Activated CD8-positive, alpha-beta T cell treated with anti-CD3 and anti-CD28 coated beads, Interleukin-2, amount 10 ng/mL, durations not matched to agents 7 days and 5 days (primary cell): ENCODE measurements at regions not wholly inside any gene's neighbourhood (a gene's known extent, or its start where the extent isn't known, plus 50 kb on each side); places are given as distances from the start of the nearest gene placed in this dataset.
"Not testable (repeated sequence)": the region's sequence is repeated elsewhere in the genome, so short reads cannot be mapped to it uniquely, and the experiment has no call there.

ENCODE experiments used
- ATAC-seq: fragments of 150-1000 bp; cut with Tn5 transposase; one replicate; pipeline ENCODE4 v1.10.0; 2021; ENCODE audit warnings: moderate library complexity
- CTCF ChIA-PET: fragments of 350-600 bp; sonication (Branson Sonifier 250); formaldehyde crosslinking; loops from one replicate; lab custom pipeline; 2021; ENCODE audit warnings: antibody characterized with exemption; lab: Charles Lee
- POLR2A ChIA-PET: fragments of 350-600 bp; sonication (Branson Sonifier 250); formaldehyde crosslinking; loops from one replicate; lab custom pipeline; 2021; ENCODE audit warnings: antibody characterized with exemption; lab: Charles Lee
- DNase-seq: peaks from one replicate; pipeline ENCODE4 v3.0.0-alpha.2; 2020
- H3K27ac Mint-ChIP-seq: one replicate; pipeline ENCODE4 v1.8.0; 2021; ENCODE audit warnings: mild to moderate bottlenecking, mixed read lengths
- H3K27me3 Mint-ChIP-seq: one replicate; pipeline ENCODE4 v1.8.0; 2021; ENCODE audit warnings: low read depth, mixed read lengths
- H3K36me3 Mint-ChIP-seq: one replicate; pipeline ENCODE4 v1.8.0; 2021; ENCODE audit warnings: low read depth, mixed read lengths
- H3K4me1 Mint-ChIP-seq: one replicate; pipeline ENCODE4 v1.8.0; 2021; ENCODE audit warnings: low read depth, mixed read lengths
- H3K4me3 Mint-ChIP-seq: one replicate; pipeline ENCODE4 v1.8.0; 2021; ENCODE audit warnings: mild to moderate bottlenecking, mixed read lengths
- H3K9me3 Mint-ChIP-seq: one replicate; pipeline ENCODE4 v1.8.0; 2022; ENCODE audit warnings: mixed read lengths; ENCODE audit not compliant: insufficient read depth

DNA sequence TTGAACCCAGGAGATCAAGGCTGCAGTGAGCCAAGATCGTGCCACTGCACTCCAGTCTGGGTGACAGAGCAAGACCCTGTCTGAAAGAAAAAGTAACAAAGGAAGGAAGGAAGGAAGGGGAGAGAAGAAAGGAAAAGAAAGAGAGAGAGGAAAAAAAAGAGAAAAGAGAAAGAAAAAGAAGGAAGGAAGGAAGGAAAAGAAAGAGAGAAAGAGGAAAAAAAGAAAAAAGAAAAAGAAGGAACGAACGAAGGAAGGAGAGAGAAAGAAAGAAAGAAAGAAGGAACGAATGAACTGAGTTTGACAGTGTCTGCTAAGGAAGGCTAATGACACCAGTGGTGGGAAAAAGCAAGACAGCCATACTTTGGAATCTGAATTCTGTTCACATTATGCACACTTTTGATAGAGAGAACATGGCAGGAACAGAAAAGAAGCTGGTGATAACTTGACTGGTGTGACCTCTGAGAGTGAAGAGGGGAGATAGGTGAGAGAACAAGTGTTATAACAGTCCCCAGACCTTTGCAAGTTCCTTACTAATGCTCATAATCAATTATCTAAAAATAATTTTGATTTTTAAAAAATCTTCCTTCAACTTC, 93.3 kb upstream of the MYLIP start:
- Mint-ChIP-seq H3K27me3 (peaks cover 3% of the 10 kb centered on the region), H3K9me3 (no peaks in the 10 kb centered on the region), H3K36me3 (no peaks in the 10 kb centered on the region), H3K4me1 (no peaks in the 10 kb centered on the region), H3K27ac (no peak overlapping the region), H3K4me3 (no peak overlapping the region)
- ChIA-PET POLR2A (no interaction called here), CTCF (no interaction called here)
- DNase-seq (no peak), ATAC-seq (no peak)

DNA sequence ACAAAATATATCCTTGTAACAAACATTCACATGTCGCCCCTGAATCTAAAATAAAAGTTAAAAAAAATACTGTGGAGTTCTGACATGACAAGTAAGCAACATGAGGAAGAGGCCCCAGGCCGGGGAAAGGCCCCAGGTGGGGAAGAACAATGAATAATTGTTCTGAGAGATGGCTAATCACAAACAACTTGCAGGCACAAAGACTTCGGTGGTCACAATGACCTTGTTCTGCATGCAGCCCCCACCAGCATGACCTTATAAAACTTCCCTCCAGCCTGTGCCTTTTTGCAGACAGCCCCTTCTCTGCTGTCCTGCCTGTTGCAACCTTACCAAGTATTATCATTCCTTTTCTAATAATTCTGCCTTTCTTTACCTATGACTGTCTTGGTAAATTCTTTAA, 95.7 kb upstream of the MYLIP start:
- Mint-ChIP-seq H3K27me3 (peaks cover 3% of the 10 kb centered on the region), H3K9me3 (no peaks in the 10 kb centered on the region), H3K4me1 (no peaks in the 10 kb centered on the region), H3K4me3 (no peak overlapping the region), H3K27ac (no peak overlapping the region), H3K36me3 (no peaks in the 10 kb centered on the region)
- CTCF ChIA-PET = no interaction called here
- DNase-seq = no peak
- no peak for ATAC-seq
- POLR2A ChIA-PET = no interaction called here

DNA sequence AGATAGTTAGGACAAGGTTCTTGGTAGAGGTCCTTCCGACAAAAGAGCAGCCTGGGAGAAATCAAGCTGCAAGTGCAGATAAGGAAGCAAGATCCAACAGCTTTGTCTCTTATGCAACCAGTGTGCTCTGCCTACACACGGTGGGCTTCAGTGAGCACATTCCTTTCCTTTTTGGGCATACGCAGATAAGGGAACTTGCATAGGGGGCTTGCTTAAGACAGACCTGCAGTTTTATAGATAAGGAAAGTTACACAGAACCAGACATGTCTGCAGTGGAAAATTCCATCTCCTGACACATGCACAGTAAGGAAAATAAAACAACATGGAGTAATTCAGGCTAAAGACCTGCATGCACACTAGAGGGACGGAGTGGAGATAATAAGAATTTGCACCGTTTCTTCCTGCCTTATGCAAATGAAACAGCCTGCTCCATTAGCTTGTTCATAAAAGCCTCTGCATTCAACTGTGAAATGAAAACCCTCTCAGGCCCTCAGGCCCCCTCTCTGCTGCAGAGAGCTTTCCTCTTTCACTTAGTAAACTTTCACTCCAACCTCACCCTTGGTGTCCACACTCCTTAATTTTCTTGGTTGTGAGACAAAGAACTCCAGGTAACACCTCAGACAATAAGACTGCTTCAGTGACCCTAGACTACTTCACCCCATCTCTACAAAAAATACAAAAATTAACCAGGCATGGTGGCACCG, 97.5 kb upstream of the MYLIP start:
- Mint-ChIP-seq H3K27ac (no peak overlapping the region), H3K36me3 (no peaks in the 10 kb centered on the region), H3K9me3 (no peaks in the 10 kb centered on the region), H3K27me3 (peaks cover 3% of the 10 kb centered on the region), H3K4me1 (no peaks in the 10 kb centered on the region), H3K4me3 (no peak overlapping the region)
- no peak for ATAC-seq
- ChIA-PET POLR2A (no interaction called here), CTCF (interaction anchor here (0.7 kb wide), 1 partner anchor 340 kb away, joined by 3 read pairs; no protein-coding TSS in a partner anchor)
- no peak for DNase-seq

DNA sequence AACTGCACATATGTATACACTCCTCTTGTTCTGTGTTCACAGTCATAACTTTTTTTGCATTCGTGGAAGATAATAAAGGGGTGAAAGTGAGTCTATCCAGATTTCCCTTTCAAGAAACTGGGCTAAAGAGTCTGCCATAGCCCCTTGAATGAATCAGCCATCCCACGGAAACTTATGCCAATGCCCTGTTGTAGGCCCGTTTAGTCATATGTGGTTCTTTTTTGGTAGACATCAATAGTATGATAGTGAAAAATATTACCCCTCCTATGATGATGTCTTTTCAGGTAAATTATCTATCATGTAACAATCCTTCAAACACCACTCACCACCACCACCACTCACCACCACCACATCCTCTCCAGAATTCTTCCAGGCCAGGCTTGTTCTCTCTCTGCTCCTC, 99.9 kb upstream of the MYLIP start:
- Mint-ChIP-seq H3K36me3 (no peaks in the 10 kb centered on the region), H3K4me3 (no peak overlapping the region), H3K27me3 (no peaks in the 10 kb centered on the region), H3K27ac (no peak overlapping the region), H3K9me3 (no peaks in the 10 kb centered on the region), H3K4me1 (no peaks in the 10 kb centered on the region)
- no peak for DNase-seq
- CTCF ChIA-PET = no interaction called here
- no peak for ATAC-seq
- POLR2A ChIA-PET = no interaction called here

DNA sequence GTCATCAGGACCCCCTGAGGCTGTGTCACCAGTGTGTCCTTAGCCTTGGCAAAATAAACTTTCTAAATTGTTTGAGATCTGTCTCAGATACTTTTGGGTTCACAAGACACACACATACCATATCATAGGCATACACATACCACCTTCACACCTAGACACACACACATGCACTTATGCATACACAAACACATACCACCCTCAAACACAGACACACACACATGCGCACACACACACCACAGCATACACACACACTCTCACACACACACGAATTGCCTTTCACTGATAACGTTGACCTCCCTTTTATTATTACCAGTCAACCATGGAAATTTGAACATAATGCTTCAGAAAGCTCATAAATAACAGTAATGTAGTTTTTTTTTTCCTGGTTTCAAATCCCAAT, 108.6 kb upstream of the MYLIP start:
- no peaks in the 10 kb centered on the region for H3K4me1 Mint-ChIP-seq
- no peak overlapping the region for H3K4me3 Mint-ChIP-seq
- H3K27ac Mint-ChIP-seq = no peak overlapping the region
- no peaks in the 10 kb centered on the region for H3K9me3 Mint-ChIP-seq
- no peaks in the 10 kb centered on the region for H3K27me3 Mint-ChIP-seq
- DNase-seq = no peak
- POLR2A ChIA-PET = no interaction called here
- CTCF ChIA-PET = no interaction called here
- no peak for ATAC-seq
- no peaks in the 10 kb centered on the region for H3K36me3 Mint-ChIP-seq

DNA sequence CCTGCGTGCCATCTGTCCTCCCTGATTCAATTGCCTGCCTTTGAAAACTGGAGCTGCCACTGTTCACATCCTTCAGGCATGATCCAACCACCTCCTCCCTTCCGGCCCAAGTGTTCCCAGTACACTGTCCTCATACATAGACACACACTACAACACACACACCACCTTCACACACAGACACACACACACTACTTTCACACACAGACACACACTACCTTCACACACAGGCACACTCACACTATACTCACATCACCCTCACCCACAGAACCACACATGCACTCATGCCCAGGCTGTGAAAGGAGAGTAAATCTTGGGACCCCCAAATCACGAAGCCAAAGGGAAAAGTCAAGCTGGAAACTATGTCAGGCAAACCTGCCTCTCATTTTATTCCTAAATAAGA, 109.4 kb upstream of the MYLIP start:
- Mint-ChIP-seq H3K36me3 (no peaks in the 10 kb centered on the region), H3K9me3 (no peaks in the 10 kb centered on the region), H3K4me3 (no peak overlapping the region), H3K27me3 (no peaks in the 10 kb centered on the region), H3K27ac (no peak overlapping the region), H3K4me1 (no peaks in the 10 kb centered on the region)
- no peak for ATAC-seq
- CTCF ChIA-PET = no interaction called here
- DNase-seq = no peak
- POLR2A ChIA-PET = no interaction called here

DNA sequence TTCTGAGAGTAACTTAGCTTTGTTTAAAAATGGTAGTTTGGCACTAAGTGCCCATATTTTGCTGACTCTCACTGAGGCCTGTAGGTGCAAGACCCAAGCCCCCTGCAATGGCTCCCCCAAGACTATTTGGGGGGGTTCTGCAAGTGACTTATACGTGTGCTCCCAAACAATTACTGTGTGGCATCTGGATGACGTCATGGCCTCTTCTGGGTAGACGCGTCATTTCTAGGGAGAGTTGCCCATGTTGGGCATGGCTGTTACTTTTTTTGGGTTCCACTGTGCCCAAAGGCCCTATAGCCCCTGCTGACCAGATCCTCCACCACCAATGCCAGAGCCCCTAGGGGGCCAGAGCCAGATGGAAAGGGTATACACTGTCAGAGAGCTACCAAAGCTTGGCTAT, 110.3 kb upstream of the MYLIP start:
- H3K4me1 Mint-ChIP-seq = no peaks in the 10 kb centered on the region
- no peak overlapping the region for H3K4me3 Mint-ChIP-seq
- no peak overlapping the region for H3K27ac Mint-ChIP-seq
- H3K36me3 Mint-ChIP-seq = no peaks in the 10 kb centered on the region
- no peaks in the 10 kb centered on the region for H3K9me3 Mint-ChIP-seq
- ChIA-PET POLR2A (no interaction called here), CTCF (no interaction called here)
- DNase-seq (no peak), ATAC-seq (no peak)
- no peaks in the 10 kb centered on the region for H3K27me3 Mint-ChIP-seq

DNA sequence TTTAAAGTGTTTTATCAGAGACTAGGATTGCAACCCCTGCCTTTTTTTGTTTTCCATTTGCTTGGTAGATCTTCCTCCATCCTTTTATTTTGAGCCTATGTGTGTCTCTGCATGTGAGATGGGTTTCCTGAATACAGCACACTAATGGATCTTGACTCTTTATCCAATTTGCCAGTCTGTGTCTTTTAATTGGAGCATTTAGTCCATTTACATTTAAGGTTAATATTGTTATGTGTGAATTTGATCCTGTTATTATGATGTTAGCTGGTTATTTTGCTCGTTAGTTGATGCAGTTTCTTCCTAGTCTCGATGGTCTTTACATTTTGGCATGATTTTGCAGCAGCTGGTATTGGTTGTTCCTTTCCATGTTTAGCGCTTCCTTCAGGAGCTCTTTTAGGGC, 114.6 kb upstream of the MYLIP start:
- POLR2A ChIA-PET, DNase-seq, CTCF ChIA-PET, H3K36me3 Mint-ChIP-seq, H3K4me1 Mint-ChIP-seq, H3K9me3 Mint-ChIP-seq, H3K27ac Mint-ChIP-seq, H3K4me3 Mint-ChIP-seq, ATAC-seq, H3K27me3 Mint-ChIP-seq: not testable (repeated sequence)

DNA sequence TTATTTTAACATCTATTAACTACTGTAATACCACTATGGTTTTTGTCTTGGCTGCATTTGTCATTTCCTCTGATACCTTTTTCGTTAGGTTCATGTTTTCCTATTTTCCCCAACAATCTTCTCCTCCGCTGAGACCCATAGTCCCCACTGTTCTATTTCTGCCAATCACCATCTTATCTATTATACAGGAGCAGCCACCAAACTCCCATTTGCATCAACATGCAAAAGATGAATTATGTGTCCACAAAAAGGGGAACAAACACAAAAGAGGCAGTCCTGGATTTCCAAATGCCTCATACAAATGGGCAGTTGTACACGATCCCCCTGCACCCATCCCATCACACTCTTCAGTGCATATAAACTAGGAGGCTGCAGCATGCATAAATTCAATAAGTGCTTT, 121.7 kb upstream of the MYLIP start:
- Mint-ChIP-seq H3K27me3 (peaks cover 15% of the 10 kb centered on the region), H3K4me1 (no peaks in the 10 kb centered on the region), H3K27ac (no peak overlapping the region), H3K4me3 (no peak overlapping the region), H3K36me3 (no peaks in the 10 kb centered on the region), H3K9me3 (no peaks in the 10 kb centered on the region)
- ChIA-PET POLR2A (no interaction called here), CTCF (no interaction called here)
- ATAC-seq = no peak
- DNase-seq = no peak

DNA sequence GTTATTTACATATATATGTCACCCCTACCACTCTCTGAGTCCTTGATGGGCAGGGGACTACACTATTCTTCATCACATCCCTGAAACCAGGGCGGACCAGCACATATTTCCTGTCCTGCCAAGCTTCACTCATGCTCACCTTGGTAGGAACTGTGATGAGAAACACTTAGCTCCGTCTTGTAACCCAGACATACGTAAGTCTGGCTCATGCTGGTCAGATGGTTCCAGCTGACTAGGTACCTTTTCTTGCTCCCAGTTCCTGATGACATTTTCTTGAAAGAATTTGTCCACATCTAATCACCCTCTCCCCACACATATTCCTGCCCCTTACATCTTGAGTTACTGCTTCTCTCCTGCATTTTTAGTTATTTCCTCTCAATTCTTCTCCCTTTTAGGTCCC, 122.2 kb upstream of the MYLIP start:
- Mint-ChIP-seq H3K4me1 (no peaks in the 10 kb centered on the region), H3K4me3 (no peak overlapping the region), H3K27me3 (peaks cover 15% of the 10 kb centered on the region), H3K36me3 (no peaks in the 10 kb centered on the region), H3K27ac (no peak overlapping the region), H3K9me3 (no peaks in the 10 kb centered on the region)
- DNase-seq (no peak), ATAC-seq (no peak)
- CTCF ChIA-PET = no interaction called here
- POLR2A ChIA-PET = no interaction called here

DNA sequence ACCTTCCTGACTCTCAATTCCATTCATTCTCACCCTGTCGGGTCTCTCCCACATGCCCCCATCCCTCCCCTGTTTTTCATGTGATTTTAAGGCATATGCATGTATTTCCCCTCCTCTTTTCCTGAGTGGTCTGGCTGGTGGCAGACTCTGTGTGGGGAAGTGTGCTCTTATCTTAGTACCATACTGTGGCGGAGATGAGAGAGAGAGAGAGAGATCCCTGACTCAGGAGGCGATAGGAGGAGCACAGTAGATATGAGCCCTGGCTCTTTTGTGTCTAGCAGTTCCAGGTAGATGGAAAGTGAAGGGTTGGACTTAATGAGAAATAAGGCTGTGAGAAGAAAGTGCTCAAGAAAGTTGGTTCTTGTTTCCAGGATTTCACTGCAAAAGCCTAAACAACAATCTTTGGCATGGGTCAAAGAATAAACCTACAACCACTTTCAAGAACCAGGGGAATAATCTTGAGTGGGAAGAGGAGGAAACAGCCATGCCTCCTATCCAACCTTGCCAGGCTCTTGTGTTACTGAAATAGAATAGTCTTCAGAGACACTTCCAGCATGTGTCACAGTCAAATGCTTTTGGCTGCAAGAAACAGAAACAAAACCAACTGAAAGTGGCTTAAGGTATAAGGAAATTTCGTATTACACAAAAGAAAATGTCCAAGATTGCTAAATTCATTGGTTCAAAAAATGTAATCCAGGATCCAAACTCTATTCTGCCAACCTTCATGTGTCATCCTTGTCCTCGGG, 123.8 kb upstream of the MYLIP start:
- peaks cover 15% of the 10 kb centered on the region for H3K27me3 Mint-ChIP-seq
- no peaks in the 10 kb centered on the region for H3K9me3 Mint-ChIP-seq
- CTCF ChIA-PET = interaction anchor here (0.8 kb wide), 1 partner anchor 178 kb away, joined by 3 read pairs; no protein-coding TSS in a partner anchor
- no peaks in the 10 kb centered on the region for H3K4me1 Mint-ChIP-seq
- H3K36me3 Mint-ChIP-seq = no peaks in the 10 kb centered on the region
- H3K4me3 Mint-ChIP-seq = no peak overlapping the region
- DNase-seq = no peak
- H3K27ac Mint-ChIP-seq = no peak overlapping the region
- POLR2A ChIA-PET = no interaction called here
- no peak for ATAC-seq

DNA sequence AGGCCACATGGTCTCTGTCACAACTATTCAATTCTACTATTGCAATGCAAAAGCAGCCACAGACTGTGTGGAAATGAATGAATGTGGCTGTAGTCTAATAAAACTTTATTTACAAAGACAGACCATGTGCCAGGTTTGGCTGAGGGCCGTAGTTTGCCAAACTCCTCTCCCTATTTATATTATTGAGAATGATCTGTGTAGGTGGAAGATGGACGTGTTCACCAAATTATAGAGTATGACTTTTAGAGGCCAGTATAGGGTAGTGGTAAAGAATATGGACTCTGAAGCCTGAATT, 125.7 kb upstream of the MYLIP start:
- Mint-ChIP-seq H3K9me3 (no peaks in the 10 kb centered on the region), H3K4me1 (no peaks in the 10 kb centered on the region), H3K27ac (no peak overlapping the region), H3K36me3 (no peaks in the 10 kb centered on the region), H3K4me3 (no peak overlapping the region), H3K27me3 (peaks cover 15% of the 10 kb centered on the region)
- POLR2A ChIA-PET = no interaction called here
- no peak for DNase-seq
- ATAC-seq = no peak
- CTCF ChIA-PET = no interaction called here
